GM23338 (cell line): ENCODE measurements at regions not wholly inside any gene's neighbourhood (a gene's known extent, or its start where the extent isn't known, plus 50 kb on each side); places are given as distances from the start of the nearest gene placed in this dataset.
"Not testable (repeated sequence)": the region's sequence is repeated elsewhere in the genome, so short reads cannot be mapped to it uniquely, and the experiment has no call there.

Experiments
- ATAC-seq: fragments of 200-7000 bp; cut with Tn5 transposase; 3 replicates; pipeline ENCODE4 v1.9.1; 2020
- DNase-seq: peaks from one replicate; pipeline ENCODE4 v3.0.0-alpha.2; 2015; ENCODE audit warnings: low spot score
- H2AFZ ChIP-seq: fragments of 200-600 bp; sonication (generic); 2 replicates; pipeline ENCODE4 v1.8.0; 2016; ENCODE audit warnings: antibody characterized with exemption, mild to moderate bottlenecking, moderate library complexity
- H3F3A ChIP-seq: fragments of 200-600 bp; sonication (generic); replicated peaks from 2 replicates; pipeline ENCODE4 v1.8.0; 2017; ENCODE audit warnings: antibody characterized with exemption, mixed run types, low read depth
- H3K27ac ChIP-seq: fragments of 200-600 bp; sonication (generic); 2 replicates; pipeline ENCODE4 v1.6.1; 2016; ENCODE audit warnings: low read depth
- H3K27me3 ChIP-seq: fragments of 200-600 bp; sonication (generic); 2 replicates; pipeline ENCODE4 v1.8.0; 2016; ENCODE audit warnings: mild to moderate bottlenecking, mixed run types, moderate library complexity; ENCODE audit not compliant: insufficient read depth
- H3K36me3 ChIP-seq: fragments of 200-600 bp; sonication (generic); 2 replicates; pipeline ENCODE4 v1.8.0; 2016; ENCODE audit warnings: mild to moderate bottlenecking; ENCODE audit not compliant: insufficient read depth
- H3K4me1 ChIP-seq: fragments of 200-600 bp; sonication (generic); 2 replicates; pipeline ENCODE4 v1.8.0; 2016; ENCODE audit warnings: mild to moderate bottlenecking, moderate library complexity; ENCODE audit not compliant: insufficient read depth
- H3K4me2 ChIP-seq: fragments of 200-600 bp; sonication (generic); 2 replicates; pipeline ENCODE4 v1.7.1; 2017; ENCODE audit warnings: mixed run types
- H3K4me3 ChIP-seq: fragments of 200-600 bp; sonication (generic); 2 replicates; pipeline ENCODE4 v1.6.1; 2016; ENCODE audit warnings: mixed run types
- H3K79me2 ChIP-seq: fragments of 200-600 bp; sonication (generic); replicated peaks from 2 replicates; pipeline ENCODE4 v1.8.0; 2017; ENCODE audit warnings: mild to moderate bottlenecking; ENCODE audit not compliant: insufficient read depth
- H3K9me2 ChIP-seq: fragments of 200-600 bp; sonication (generic); 2 replicates; pipeline ENCODE4 v1.8.0; 2017; ENCODE audit not compliant: insufficient read depth
- H4K20me1 ChIP-seq: fragments of 200-600 bp; sonication (generic); replicated peaks from 2 replicates; pipeline ENCODE4 v1.8.0; 2017; ENCODE audit warnings: mild to moderate bottlenecking; ENCODE audit not compliant: insufficient read depth
- H3K27ac Mint-ChIP-seq: 2 replicates; pipeline ENCODE4 v1.8.0; 2020; ENCODE audit warnings: inconsistent platforms, mild to moderate bottlenecking, moderate library complexity, mixed read lengths
- H3K27me3 Mint-ChIP-seq: 3 replicates; pipeline ENCODE4 v1.8.0; 2022; ENCODE audit warnings: low read depth, mild to moderate bottlenecking, moderate library complexity, mixed read lengths, inconsistent platforms; ENCODE audit not compliant: insufficient read depth, poor library complexity
- H3K36me3 Mint-ChIP-seq: 3 replicates; pipeline ENCODE4 v1.8.0; 2021; ENCODE audit warnings: low read depth, mild to moderate bottlenecking, inconsistent platforms, moderate library complexity, mixed read lengths
- H3K4me1 Mint-ChIP-seq: 3 replicates; pipeline ENCODE4 v1.8.0; 2020; ENCODE audit warnings: mild to moderate bottlenecking, inconsistent platforms, mixed read lengths
- H3K4me3 Mint-ChIP-seq: 3 replicates; pipeline ENCODE4 v1.8.0; 2021; ENCODE audit warnings: moderate library complexity, mild to moderate bottlenecking, inconsistent platforms, mixed read lengths
- H3K9me3 Mint-ChIP-seq: 3 replicates; pipeline ENCODE4 v1.8.0; 2020; ENCODE audit warnings: moderate library complexity, mild to moderate bottlenecking, inconsistent platforms, mixed read lengths
- EZH2phosphoT487 ChIP-seq: fragments of 200-600 bp; sonication (generic); IDR thresholded peaks from one replicate; pipeline ENCODE4 v1.8.1; 2018; ENCODE audit warnings: antibody characterized with exemption; ENCODE audit not compliant: unreplicated experiment
- JUNB ChIP-seq: IDR thresholded peaks from one replicate; pipeline ENCODE4 v1.6.1; 2016; ENCODE audit warnings: antibody characterized with exemption; ENCODE audit not compliant: unreplicated experiment
- NANOG ChIP-seq: IDR thresholded peaks from 2 replicates; pipeline ENCODE4 v1.6.1; 2016; ENCODE audit warnings: antibody characterized with exemption, borderline replicate concordance
- POLR2AphosphoS5 ChIP-seq: IDR thresholded peaks from 2 replicates; pipeline ENCODE4 v1.6.1; 2016; ENCODE audit warnings: antibody characterized with exemption, low read depth
- STAT1 ChIP-seq: IDR thresholded peaks from one replicate; pipeline ENCODE4 v1.6.1; 2016; ENCODE audit warnings: antibody characterized with exemption; ENCODE audit not compliant: unreplicated experiment
- ZNF114 ChIP-seq: fragments of 250-450 bp; sonication (Bioruptor Pico); IDR thresholded peaks from 2 replicates; pipeline ENCODE4 v1.5.0; 2020; ENCODE audit warnings: mild to moderate bottlenecking, moderate library complexity
- TF ChIP-seq, protein P1 (sequence below): fragments of 250-450 bp; sonication (Bioruptor Pico); IDR thresholded peaks from 2 replicates; pipeline ENCODE4 v1.5.0; 2020; ENCODE audit warnings: mild to moderate bottlenecking, moderate library complexity
- TF ChIP-seq, protein P2 (sequence below): IDR thresholded peaks from one replicate; pipeline ENCODE4 v1.6.1; 2018; ENCODE audit warnings: antibody characterized with exemption; ENCODE audit not compliant: unreplicated experiment

DNA sequence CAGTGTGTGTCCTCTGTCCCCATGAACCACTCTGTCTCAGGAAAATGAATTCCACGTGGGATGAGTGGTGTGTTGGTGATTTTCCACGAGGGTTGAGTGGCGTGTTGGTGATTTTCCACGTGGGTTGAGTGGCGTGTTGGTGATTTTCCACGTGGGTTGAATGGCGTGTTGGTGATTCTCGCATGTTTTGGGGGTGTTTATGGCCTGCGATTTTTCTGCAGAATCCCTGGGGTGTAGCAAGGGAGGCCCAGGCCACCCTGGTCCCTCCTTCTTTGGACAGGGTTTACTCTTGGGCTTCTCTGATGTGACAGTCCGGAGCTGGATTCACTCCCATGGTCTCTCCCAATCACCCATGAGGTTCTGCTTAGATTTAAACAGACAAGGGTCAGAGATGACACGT lies 90.6 kb upstream of the FRMD1 start (continued):
- TF ChIP-seq, protein P1, sequence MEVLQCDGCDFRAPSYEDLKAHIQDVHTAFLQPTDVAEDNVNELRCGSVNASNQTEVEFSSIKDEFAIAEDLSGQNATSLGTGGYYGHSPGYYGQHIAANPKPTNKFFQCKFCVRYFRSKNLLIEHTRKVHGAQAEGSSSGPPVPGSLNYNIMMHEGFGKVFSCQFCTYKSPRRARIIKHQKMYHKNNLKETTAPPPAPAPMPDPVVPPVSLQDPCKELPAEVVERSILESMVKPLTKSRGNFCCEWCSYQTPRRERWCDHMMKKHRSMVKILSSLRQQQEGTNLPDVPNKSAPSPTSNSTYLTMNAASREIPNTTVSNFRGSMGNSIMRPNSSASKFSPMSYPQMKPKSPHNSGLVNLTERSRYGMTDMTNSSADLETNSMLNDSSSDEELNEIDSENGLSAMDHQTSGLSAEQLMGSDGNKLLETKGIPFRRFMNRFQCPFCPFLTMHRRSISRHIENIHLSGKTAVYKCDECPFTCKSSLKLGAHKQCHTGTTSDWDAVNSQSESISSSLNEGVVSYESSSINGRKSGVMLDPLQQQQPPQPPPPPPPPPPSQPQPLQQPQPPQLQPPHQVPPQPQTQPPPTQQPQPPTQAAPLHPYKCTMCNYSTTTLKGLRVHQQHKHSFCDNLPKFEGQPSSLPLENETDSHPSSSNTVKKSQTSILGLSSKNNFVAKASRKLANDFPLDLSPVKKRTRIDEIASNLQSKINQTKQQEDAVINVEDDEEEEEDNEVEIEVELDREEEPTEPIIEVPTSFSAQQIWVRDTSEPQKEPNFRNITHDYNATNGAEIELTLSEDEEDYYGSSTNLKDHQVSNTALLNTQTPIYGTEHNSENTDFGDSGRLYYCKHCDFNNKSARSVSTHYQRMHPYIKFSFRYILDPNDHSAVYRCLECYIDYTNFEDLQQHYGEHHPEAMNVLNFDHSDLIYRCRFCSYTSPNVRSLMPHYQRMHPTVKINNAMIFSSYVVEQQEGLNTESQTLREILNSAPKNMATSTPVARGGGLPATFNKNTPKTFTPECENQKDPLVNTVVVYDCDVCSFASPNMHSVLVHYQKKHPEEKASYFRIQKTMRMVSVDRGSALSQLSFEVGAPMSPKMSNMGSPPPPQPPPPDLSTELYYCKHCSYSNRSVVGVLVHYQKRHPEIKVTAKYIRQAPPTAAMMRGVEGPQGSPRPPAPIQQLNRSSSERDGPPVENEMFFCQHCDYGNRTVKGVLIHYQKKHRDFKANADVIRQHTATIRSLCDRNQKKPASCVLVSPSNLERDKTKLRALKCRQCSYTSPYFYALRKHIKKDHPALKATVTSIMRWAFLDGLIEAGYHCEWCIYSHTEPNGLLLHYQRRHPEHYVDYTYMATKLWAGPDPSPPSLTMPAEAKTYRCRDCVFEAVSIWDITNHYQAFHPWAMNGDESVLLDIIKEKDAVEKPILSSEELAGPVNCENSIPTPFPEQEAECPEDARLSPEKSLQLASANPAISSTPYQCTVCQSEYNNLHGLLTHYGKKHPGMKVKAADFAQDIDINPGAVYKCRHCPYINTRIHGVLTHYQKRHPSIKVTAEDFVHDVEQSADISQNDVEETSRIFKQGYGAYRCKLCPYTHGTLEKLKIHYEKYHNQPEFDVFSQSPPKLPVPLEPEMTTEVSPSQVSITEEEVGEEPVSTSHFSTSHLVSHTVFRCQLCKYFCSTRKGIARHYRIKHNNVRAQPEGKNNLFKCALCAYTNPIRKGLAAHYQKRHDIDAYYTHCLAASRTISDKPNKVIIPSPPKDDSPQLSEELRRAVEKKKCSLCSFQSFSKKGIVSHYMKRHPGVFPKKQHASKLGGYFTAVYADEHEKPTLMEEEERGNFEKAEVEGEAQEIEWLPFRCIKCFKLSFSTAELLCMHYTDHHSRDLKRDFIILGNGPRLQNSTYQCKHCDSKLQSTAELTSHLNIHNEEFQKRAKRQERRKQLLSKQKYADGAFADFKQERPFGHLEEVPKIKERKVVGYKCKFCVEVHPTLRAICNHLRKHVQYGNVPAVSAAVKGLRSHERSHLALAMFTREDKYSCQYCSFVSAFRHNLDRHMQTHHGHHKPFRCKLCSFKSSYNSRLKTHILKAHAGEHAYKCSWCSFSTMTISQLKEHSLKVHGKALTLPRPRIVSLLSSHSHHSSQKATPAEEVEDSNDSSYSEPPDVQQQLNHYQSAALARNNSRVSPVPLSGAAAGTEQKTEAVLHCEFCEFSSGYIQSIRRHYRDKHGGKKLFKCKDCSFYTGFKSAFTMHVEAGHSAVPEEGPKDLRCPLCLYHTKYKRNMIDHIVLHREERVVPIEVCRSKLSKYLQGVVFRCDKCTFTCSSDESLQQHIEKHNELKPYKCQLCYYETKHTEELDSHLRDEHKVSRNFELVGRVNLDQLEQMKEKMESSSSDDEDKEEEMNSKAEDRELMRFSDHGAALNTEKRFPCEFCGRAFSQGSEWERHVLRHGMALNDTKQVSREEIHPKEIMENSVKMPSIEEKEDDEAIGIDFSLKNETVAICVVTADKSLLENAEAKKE (CRISPR knock-in tag) = no peak
- TF ChIP-seq JUNB (no peak), EZH2phosphoT487 (no peak), NANOG (no peak), POLR2AphosphoS5 (no peak), STAT1 (no peak), ZNF114 (CRISPR knock-in tag) (no peak)
- TF ChIP-seq, protein P2, sequence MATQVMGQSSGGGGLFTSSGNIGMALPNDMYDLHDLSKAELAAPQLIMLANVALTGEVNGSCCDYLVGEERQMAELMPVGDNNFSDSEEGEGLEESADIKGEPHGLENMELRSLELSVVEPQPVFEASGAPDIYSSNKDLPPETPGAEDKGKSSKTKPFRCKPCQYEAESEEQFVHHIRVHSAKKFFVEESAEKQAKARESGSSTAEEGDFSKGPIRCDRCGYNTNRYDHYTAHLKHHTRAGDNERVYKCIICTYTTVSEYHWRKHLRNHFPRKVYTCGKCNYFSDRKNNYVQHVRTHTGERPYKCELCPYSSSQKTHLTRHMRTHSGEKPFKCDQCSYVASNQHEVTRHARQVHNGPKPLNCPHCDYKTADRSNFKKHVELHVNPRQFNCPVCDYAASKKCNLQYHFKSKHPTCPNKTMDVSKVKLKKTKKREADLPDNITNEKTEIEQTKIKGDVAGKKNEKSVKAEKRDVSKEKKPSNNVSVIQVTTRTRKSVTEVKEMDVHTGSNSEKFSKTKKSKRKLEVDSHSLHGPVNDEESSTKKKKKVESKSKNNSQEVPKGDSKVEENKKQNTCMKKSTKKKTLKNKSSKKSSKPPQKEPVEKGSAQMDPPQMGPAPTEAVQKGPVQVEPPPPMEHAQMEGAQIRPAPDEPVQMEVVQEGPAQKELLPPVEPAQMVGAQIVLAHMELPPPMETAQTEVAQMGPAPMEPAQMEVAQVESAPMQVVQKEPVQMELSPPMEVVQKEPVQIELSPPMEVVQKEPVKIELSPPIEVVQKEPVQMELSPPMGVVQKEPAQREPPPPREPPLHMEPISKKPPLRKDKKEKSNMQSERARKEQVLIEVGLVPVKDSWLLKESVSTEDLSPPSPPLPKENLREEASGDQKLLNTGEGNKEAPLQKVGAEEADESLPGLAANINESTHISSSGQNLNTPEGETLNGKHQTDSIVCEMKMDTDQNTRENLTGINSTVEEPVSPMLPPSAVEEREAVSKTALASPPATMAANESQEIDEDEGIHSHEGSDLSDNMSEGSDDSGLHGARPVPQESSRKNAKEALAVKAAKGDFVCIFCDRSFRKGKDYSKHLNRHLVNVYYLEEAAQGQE = no peak

DNA sequence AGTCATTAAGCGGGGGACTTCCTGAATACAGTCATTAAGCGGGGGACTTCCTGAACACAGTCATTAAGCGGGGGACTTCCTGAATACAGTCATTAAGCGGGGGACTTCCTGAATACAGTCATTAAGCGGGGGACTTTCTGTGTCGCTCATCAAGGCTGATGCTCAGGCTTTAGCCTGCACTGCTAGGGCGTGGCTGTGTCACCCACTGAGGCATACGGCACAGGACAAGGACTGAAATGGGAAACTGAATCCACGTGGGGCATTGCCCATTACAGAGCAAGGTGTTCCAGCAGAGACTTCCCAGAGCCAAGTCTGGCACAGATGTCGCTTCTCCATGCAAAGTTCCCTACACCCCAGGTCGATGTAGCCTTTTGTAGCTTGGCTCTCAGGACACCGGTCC lies 89.9 kb upstream of the FRMD1 start:
- Mint-ChIP-seq H3K36me3 (peaks cover 28% of the 10 kb centered on the region), H3K4me1 (peaks cover 36% of the 10 kb centered on the region), H3K27me3 (peaks cover 23% of the 10 kb centered on the region), H3K9me3 (peaks cover 20% of the 10 kb centered on the region)
- not testable (repeated sequence) for H3K27me3 ChIP-seq, H3K9me2 ChIP-seq, H3K36me3 ChIP-seq, H2AFZ ChIP-seq, ATAC-seq, H3K27ac Mint-ChIP-seq, H3F3A ChIP-seq, H3K79me2 ChIP-seq, H3K4me3 Mint-ChIP-seq, H3K4me3 ChIP-seq, H3K4me2 ChIP-seq, H4K20me1 ChIP-seq, H3K27ac ChIP-seq, DNase-seq
- H3K4me1 ChIP-seq = peaks cover 20% of the 10 kb centered on the region

GRCh38 chr6:168168330-168168729 lies 89.3 kb upstream of the FRMD1 start:
- not testable (repeated sequence) for H4K20me1 ChIP-seq, H2AFZ ChIP-seq, H3K36me3 ChIP-seq, H3K27me3 ChIP-seq, H3K9me2 ChIP-seq, H3K4me2 ChIP-seq, H3K4me3 Mint-ChIP-seq, H3K27ac ChIP-seq, H3K4me3 ChIP-seq, H3K79me2 ChIP-seq, DNase-seq, ATAC-seq, H3F3A ChIP-seq
- peaks cover 14% of the 10 kb centered on the region for H3K4me1 ChIP-seq
- Mint-ChIP-seq H3K27ac (peak overlapping the region; percentile 54; the same call in 1 of the 2 replicates), H3K27me3 (peaks cover 23% of the 10 kb centered on the region), H3K9me3 (peaks cover 20% of the 10 kb centered on the region), H3K36me3 (peaks cover 28% of the 10 kb centered on the region), H3K4me1 (peaks cover 34% of the 10 kb centered on the region)
